ENCODE measurements at regions not wholly inside any gene's neighbourhood (a gene's known extent, or its start where the extent isn't known, plus 50 kb on each side); places are given as distances from the start of the nearest gene placed in this dataset.

- DNase-seq, result no peak
These were observed 277.9 kb upstream of the SEMA6D start for GRCh38 chr15:47439146-47440111.

GRCh38 chr15:47442371-47442770 lies 274.9 kb upstream of the SEMA6D start:
- no peak for DNase-seq

- DNase-seq, result no peak
These were observed 273.5 kb upstream of the SEMA6D start for GRCh38 chr15:47443839-47444238.

GRCh38 chr15:47445723-47446392 lies 271.4 kb upstream of the SEMA6D start:
- no peak for DNase-seq

GRCh38 chr15:47460795-47461573 lies 256.3 kb upstream of the SEMA6D start:
- DNase-seq, result no peak

- no peak for DNase-seq
These were observed 255.6 kb upstream of the SEMA6D start for GRCh38 chr15:47461652-47462141.

- no peak for DNase-seq
These were observed 250.9 kb upstream of the SEMA6D start for GRCh38 chr15:47466357-47466756.

GRCh38 chr15:47470983-47471382 lies 246.3 kb upstream of the SEMA6D start:
- no peak for DNase-seq

GRCh38 chr15:47473106-47473725 lies 244.1 kb upstream of the SEMA6D start:
- no peak for DNase-seq

GRCh38 chr15:47473832-47474231 lies 243.5 kb upstream of the SEMA6D start:
- no peak for DNase-seq

- no peak for DNase-seq
These were observed 242.0 kb upstream of the SEMA6D start for GRCh38 chr15:47475336-47475735.

- no peak for DNase-seq
These were observed 240.0 kb upstream of the SEMA6D start for GRCh38 chr15:47477341-47477740.

- no peak for DNase-seq
These were observed 233.2 kb upstream of the SEMA6D start for GRCh38 chr15:47484059-47484458.

GRCh38 chr15:47484997-47485396 lies 232.3 kb upstream of the SEMA6D start:
- DNase-seq, result no peak

- DNase-seq, result no peak
These were observed 231.9 kb upstream of the SEMA6D start for GRCh38 chr15:47485419-47485818.

GRCh38 chr15:47486040-47486439 lies 231.3 kb upstream of the SEMA6D start:
- DNase-seq, result no peak

- no peak for DNase-seq
These were observed 225.1 kb upstream of the SEMA6D start for GRCh38 chr15:47492195-47492594.

- no peak for DNase-seq
These were observed 223.7 kb upstream of the SEMA6D start for GRCh38 chr15:47493357-47494247.

- no peak for DNase-seq
These were observed 220.7 kb upstream of the SEMA6D start for GRCh38 chr15:47496343-47497185.

GRCh38 chr15:47500842-47501241 lies 216.5 kb upstream of the SEMA6D start:
- DNase-seq, result no peak

- DNase-seq, result no peak
These were observed 215.3 kb upstream of the SEMA6D start for GRCh38 chr15:47502041-47502440.

All from GDM1 (cell line).